Kidney epithelial cell (primary cell): ENCODE measurements at regions not wholly inside any gene's neighbourhood (a gene's known extent, or its start where the extent isn't known, plus 50 kb on each side); places are given as distances from the start of the nearest gene placed in this dataset.

Experiments
- DNase-seq: peaks from one replicate; pipeline ENCODE4 v3.0.0-alpha.2; 2010; ENCODE audit warnings: low read depth
- H3K27me3 ChIP-seq: 2 replicates; pipeline ENCODE4 v1.6.0; 2011; ENCODE audit warnings: low read length; ENCODE audit not compliant: control insufficient read depth, insufficient read depth
- H3K36me3 ChIP-seq: 2 replicates; pipeline ENCODE4 v1.5.1; 2011; ENCODE audit warnings: low read length; ENCODE audit not compliant: control insufficient read depth, insufficient read depth
- H3K4me3 ChIP-seq: 2 replicates; pipeline ENCODE4 v1.5.1; 2011; ENCODE audit warnings: low read depth, mild to moderate bottlenecking, control low read depth, low read length
- CTCF ChIP-seq: IDR thresholded peaks from 2 replicates; pipeline ENCODE4 v1.5.1; 2011; ENCODE audit warnings: mild to moderate bottlenecking, moderate library complexity, low read length, control low read depth, inconsistent platforms; ENCODE audit not compliant: insufficient read depth, poor library complexity, severe bottlenecking

DNA sequence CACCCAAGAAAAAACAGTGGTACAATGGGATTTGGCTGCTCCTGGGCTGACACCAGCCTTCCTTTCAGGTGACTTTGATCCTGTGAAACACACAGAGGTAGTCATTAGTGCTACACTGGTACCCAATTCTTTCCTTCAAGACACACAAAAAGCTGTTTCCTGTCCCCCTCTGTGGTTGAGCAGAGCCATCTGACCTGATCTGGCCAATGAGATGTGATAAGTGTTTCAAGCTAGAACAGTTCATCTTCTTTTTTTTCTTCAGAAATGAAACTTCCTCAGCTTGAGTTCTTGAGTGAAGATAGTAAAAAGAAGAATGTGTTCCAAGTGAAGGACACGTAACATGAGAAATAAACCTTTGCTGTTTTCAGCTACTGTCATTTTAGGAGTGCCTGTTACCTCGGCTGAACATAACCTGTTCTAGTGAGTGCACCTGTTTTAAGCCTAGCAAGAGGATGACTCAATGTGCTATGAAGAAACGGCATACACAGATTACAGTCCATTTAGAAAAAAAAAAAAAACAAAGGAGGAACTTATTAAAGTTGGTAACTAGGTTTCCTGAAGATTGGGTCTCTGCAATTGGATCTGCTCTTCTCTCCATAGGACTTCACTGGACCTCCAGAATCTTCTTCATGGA, 287.8 kb downstream of the GAS1 start:
- no peak overlapping the region for H3K4me3 ChIP-seq
- DNase-seq, result no peak
- H3K36me3 ChIP-seq, result no peaks in the 10 kb centered on the region
- TF ChIP-seq CTCF, result no peak
- no peaks in the 10 kb centered on the region for H3K27me3 ChIP-seq

DNA sequence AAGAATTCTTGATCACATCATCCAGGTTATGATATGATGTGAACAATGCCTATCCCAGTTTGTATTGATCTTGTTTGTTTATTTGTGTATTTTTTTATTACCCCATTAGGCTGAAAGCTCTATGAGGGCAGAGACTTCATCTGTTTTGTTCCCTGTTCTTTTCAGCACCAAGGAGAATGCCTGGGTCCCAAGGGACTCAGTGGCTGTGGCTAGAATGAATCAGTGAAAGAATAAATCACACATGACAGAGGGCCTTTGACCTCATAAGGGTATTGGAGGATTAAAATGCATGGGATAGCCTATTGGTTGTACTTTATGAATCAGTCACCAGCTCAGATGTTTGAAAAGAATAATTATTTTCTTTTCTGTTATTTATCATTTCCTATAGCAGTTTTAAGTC, 292.2 kb downstream of the GAS1 start:
- H3K27me3 ChIP-seq, result no peaks in the 10 kb centered on the region
- H3K4me3 ChIP-seq, result no peak overlapping the region
- no peaks in the 10 kb centered on the region for H3K36me3 ChIP-seq
- no peak for TF ChIP-seq CTCF
- DNase-seq, result no peak

GRCh38 chr9:86653466-86653865, 293.8 kb downstream of the GAS1 start:
- no peaks in the 10 kb centered on the region for H3K27me3 ChIP-seq
- DNase-seq, result no peak
- TF ChIP-seq CTCF, result no peak
- no peaks in the 10 kb centered on the region for H3K36me3 ChIP-seq
- H3K4me3 ChIP-seq, result no peak overlapping the region

GRCh38 chr9:86652736-86653135, 294.6 kb downstream of the GAS1 start:
- Histone ChIP-seq H3K36me3 (no peaks in the 10 kb centered on the region), H3K4me3 (no peak overlapping the region), H3K27me3 (no peaks in the 10 kb centered on the region)
- no peak for TF ChIP-seq CTCF
- DNase-seq, result no peak

DNA sequence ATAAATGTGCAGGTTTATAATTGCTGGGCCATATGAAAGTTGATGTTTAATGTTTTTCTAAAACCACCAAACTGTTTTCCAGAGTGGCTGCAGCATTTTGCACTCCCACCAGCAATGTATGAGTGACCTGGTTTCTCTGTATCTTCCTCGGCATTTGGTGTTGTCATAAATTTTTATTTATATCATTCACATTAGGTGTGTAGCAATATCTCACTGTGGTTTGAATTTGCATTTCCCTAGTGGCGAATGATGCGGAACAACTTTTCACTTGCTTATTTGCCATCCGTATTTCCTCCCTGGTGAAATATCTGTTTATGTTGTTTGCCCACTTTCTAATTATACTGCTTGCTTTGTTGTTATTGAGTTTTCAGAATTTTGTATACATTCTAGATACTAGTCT, 295.7 kb upstream of the TUT7 start:
- no peak for TF ChIP-seq CTCF
- Histone ChIP-seq H3K36me3 (no peaks in the 10 kb centered on the region), H3K27me3 (no peaks in the 10 kb centered on the region), H3K4me3 (no peak overlapping the region)
- DNase-seq, result no peak

GRCh38 chr9:86648828-86649170, 294.6 kb upstream of the TUT7 start:
- Histone ChIP-seq H3K4me3 (no peak overlapping the region), H3K27me3 (no peaks in the 10 kb centered on the region), H3K36me3 (no peaks in the 10 kb centered on the region)
- no peak for TF ChIP-seq CTCF
- no peak for DNase-seq
